ENCODE measurements at regions not wholly inside any gene's neighbourhood (a gene's known extent, or its start where the extent isn't known, plus 50 kb on each side); places are given as distances from the start of the nearest gene placed in this dataset.

DNA sequence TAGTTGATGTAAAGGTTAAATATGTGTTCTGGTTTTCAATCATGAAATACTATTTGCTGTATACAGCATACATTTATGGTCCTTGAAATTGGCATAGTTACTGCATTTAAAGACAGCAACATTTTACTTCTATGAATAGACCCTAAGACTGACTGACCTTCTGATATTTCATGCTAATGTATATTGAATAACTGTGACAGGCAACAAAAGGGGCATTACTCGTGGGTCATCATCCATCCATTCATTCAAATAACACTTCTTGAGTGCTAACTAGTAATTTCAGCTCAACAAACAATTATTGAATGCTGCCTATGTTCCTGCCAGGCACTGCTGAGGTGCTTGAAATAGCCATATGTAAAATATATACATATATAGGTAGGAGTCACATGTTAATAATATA lies 92.8 kb upstream of the ADAMTS3 start:
- Histone ChIP-seq H2AFZ (replicated peaks; ENCODE audit: low read length, poor library complexity) (no peak overlapping the region), H2BK5ac (ENCODE audit: low read depth, low read length, poor library complexity, severe bottlenecking) (no peak overlapping the region), H3K79me1 (ENCODE audit: low read depth in 1 of 2, low read length in 2 of 2) (no peaks in the 10 kb centered on the region), H3K36me3 (ENCODE audit: control insufficient read depth, insufficient read depth, low read length) (no peaks in the 10 kb centered on the region), H2AK5ac (ENCODE audit: low read depth, low read length) (no peak overlapping the region), H3K9ac (ENCODE audit: low read depth, low read length) (no peak overlapping the region), H2BK15ac (ENCODE audit: low read depth, low read length) (no peak overlapping the region), H3K27me3 (ENCODE audit: control insufficient read depth, insufficient read depth, low read length) (no peaks in the 10 kb centered on the region), H3K18ac (ENCODE audit: low read depth, low read length) (no peak overlapping the region), H3K4ac (ENCODE audit: low read depth, low read length) (no peak overlapping the region), H3K4me1 (ENCODE audit: control insufficient read depth, insufficient read depth, low read length) (no peaks in the 10 kb centered on the region), H2AK9ac (replicated peaks; ENCODE audit: low read depth, low read length, poor library complexity) (no peak overlapping the region), H4K5ac (ENCODE audit: low read depth, low read length) (no peak overlapping the region), H3K14ac (replicated peaks; ENCODE audit: low read depth, low read length) (no peak overlapping the region), H2BK20ac (ENCODE audit: low read depth, low read length) (no peak overlapping the region), H3K9me3 (ENCODE audit: control insufficient read depth, insufficient read depth, low read length) (no peaks in the 10 kb centered on the region), H3K56ac (ENCODE audit: extremely low read depth, insufficient read depth, low read length) (no peak overlapping the region), H4K8ac (ENCODE audit: low read depth in 2 of 2, low read length in 2 of 2) (no peak overlapping the region), H3K27ac (ENCODE audit: insufficient read depth, low read length) (no peak overlapping the region), H3K9me1 (ENCODE audit: insufficient read depth, low read length) (no peaks in the 10 kb centered on the region), H3K4me3 (ENCODE audit: insufficient read depth, low read depth, low read length) (no peak overlapping the region), H3K23ac (ENCODE audit: low read depth, low read length) (no peak overlapping the region), H4K20me1 (ENCODE audit: insufficient read depth, low read length) (no peaks in the 10 kb centered on the region), H3K4me2 (ENCODE audit: low read depth, low read length) (no peak overlapping the region), H4K91ac (ENCODE audit: insufficient read depth, low read depth, low read length) (no peak overlapping the region), H2BK120ac (ENCODE audit: low read depth, low read length) (no peak overlapping the region)
- no CpG with 5 or more reads among the region's 1 CpG for WGBS, 2 experiments (ENCODE audit: extremely low coverage in 2 of 2, insufficient read length in 1 of 2)
- ChIA-PET CTCF (no interaction called here), POLR2A (ENCODE audit: unreplicated experiment) (no interaction called here)
- intact Hi-C loops (cut with micrococcal nuclease) = no loop called here
- ATAC-seq (ENCODE audit: low read depth) = no peak
- in situ Hi-C loops (cut with MboI; ENCODE audit: low sequenced_read_pairs) = no loop called here
- BruUV-seq (replicated peaks) = no TSS peak
- DNase-seq = no peak
- TF ChIP-seq MXI1 (IDR thresholded peaks at IDR 0.05; ENCODE audit: borderline replicate concordance, low read depth, low read length) (no peak), POLR2A (IDR thresholded peaks at IDR 0.05; ENCODE audit: low read depth, low read length) (no peak), CEBPB (IDR thresholded peaks at IDR 0.05; ENCODE audit: low read depth, low read length) (no peak), SMC3 (IDR thresholded peaks at IDR 0.05; ENCODE audit: low read depth, low read length) (no peak), MAFK (IDR thresholded peaks at IDR 0.05; ENCODE audit: low read depth, low read length) (no peak), RFX5 (IDR thresholded peaks at IDR 0.05; ENCODE audit: low read depth, low read length) (no peak)
- TF ChIP-seq, protein P1, sequence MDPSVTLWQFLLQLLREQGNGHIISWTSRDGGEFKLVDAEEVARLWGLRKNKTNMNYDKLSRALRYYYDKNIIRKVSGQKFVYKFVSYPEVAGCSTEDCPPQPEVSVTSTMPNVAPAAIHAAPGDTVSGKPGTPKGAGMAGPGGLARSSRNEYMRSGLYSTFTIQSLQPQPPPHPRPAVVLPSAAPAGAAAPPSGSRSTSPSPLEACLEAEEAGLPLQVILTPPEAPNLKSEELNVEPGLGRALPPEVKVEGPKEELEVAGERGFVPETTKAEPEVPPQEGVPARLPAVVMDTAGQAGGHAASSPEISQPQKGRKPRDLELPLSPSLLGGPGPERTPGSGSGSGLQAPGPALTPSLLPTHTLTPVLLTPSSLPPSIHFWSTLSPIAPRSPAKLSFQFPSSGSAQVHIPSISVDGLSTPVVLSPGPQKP (IDR thresholded peaks at IDR 0.05; ENCODE audit: borderline replicate concordance, low read depth, low read length) = no peak
- dilution Hi-C loops (cut with HindIII; ENCODE audit: low sequenced_read_pairs, unreplicated experiment) = no loop called here

All from IMR-90 (cell line).